ENCODE measurements at regions not wholly inside any gene's neighbourhood (a gene's known extent, or its start where the extent isn't known, plus 50 kb on each side); places are given as distances from the start of the nearest gene placed in this dataset.

DNA sequence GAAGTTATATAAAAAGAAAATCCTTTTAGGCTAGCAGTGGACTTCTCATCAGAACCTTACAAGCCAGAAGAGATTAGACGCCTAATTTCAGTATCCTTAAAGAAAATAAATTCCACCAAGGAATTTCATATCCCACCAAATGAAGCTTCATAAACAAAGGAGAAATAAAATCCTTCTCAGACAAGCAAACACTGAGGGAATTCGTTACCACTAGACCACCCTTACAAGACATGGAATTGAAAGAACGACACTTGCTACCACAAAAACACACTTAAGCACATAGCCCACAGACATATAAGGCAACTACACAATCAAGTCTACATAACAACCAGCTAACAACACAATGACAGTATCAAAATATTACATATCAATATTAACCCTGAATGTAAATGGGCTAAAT is 299.2 kb downstream of the TOX3 start:
- Histone ChIP-seq H3K4me3 (no peak overlapping the region), H3K27ac (no peak overlapping the region), H3K36me3 (no peaks in the 10 kb centered on the region), H3K9me3 (peaks cover 0 to 25% of the 10 kb centered on the region in 2 donors), H3K27me3 (no peaks in the 10 kb centered on the region), H3K4me1 (no peaks in the 10 kb centered on the region)
- DNase-seq (ENCODE audit: low spot score), result no peak
- TF ChIP-seq, protein P1, sequence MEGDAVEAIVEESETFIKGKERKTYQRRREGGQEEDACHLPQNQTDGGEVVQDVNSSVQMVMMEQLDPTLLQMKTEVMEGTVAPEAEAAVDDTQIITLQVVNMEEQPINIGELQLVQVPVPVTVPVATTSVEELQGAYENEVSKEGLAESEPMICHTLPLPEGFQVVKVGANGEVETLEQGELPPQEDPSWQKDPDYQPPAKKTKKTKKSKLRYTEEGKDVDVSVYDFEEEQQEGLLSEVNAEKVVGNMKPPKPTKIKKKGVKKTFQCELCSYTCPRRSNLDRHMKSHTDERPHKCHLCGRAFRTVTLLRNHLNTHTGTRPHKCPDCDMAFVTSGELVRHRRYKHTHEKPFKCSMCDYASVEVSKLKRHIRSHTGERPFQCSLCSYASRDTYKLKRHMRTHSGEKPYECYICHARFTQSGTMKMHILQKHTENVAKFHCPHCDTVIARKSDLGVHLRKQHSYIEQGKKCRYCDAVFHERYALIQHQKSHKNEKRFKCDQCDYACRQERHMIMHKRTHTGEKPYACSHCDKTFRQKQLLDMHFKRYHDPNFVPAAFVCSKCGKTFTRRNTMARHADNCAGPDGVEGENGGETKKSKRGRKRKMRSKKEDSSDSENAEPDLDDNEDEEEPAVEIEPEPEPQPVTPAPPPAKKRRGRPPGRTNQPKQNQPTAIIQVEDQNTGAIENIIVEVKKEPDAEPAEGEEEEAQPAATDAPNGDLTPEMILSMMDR (IDR thresholded peaks at IDR 0.05), result no peak

GRCh38 chr16:52238710-52239109 is 308.2 kb downstream of the TOX3 start:
- Histone ChIP-seq H3K27me3 (no peaks in the 10 kb centered on the region), H3K27ac (no peak overlapping the region), H3K36me3 (no peaks in the 10 kb centered on the region), H3K4me1 (no peaks in the 10 kb centered on the region), H3K9me3 (no peaks in the 10 kb centered on the region), H3K4me3 (no peak overlapping the region)
- TF ChIP-seq, protein P1 (IDR thresholded peaks at IDR 0.05), result no peak
- DNase-seq (ENCODE audit: low spot score), result no peak

GRCh38 chr16:52237823-52238222 is 309.1 kb downstream of the TOX3 start:
- no peaks in the 10 kb centered on the region for H3K9me3 ChIP-seq
- TF ChIP-seq, protein P1 (IDR thresholded peaks at IDR 0.05), result no peak
- H3K27me3 ChIP-seq, result no peaks in the 10 kb centered on the region
- no peak overlapping the region for H3K4me3 ChIP-seq
- no peak for DNase-seq (ENCODE audit: low spot score)
- H3K27ac ChIP-seq, result no peak overlapping the region
- no peaks in the 10 kb centered on the region for H3K4me1 ChIP-seq
- H3K36me3 ChIP-seq, result no peaks in the 10 kb centered on the region

GRCh38 chr16:52235186-52235585 is 311.8 kb downstream of the TOX3 start:
- no peak for DNase-seq (ENCODE audit: low spot score)
- TF ChIP-seq, protein P1 (IDR thresholded peaks at IDR 0.05), result no peak
- H3K36me3 ChIP-seq, result no peaks in the 10 kb centered on the region
- H3K27ac ChIP-seq, result no peak overlapping the region
- no peak overlapping the region for H3K4me3 ChIP-seq
- no peaks in the 10 kb centered on the region for H3K9me3 ChIP-seq
- no peaks in the 10 kb centered on the region for H3K4me1 ChIP-seq
- H3K27me3 ChIP-seq, result no peaks in the 10 kb centered on the region

DNA sequence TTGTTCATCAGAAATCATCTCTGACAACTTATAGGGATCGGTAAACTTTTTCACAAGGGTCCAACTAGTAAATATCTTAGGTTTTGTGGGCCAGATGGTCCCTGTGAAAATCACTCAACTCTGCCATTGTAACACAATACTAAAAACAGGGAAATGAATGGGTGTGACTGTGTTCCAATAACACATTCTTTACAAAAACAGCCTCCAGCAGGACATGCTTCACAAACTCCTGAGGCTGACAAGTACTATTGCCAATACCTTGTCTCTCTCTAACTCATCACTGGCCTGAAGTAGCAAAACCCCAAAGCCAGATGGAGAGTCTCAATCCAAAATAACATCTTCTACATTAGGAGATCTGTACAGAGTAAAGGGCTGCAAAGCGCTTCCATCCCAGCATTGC is 312.3 kb downstream of the TOX3 start:
- no peak for DNase-seq (ENCODE audit: low spot score)
- Histone ChIP-seq H3K36me3 (no peaks in the 10 kb centered on the region), H3K27ac (no peak overlapping the region), H3K4me3 (no peak overlapping the region), H3K27me3 (no peaks in the 10 kb centered on the region), H3K9me3 (no peaks in the 10 kb centered on the region), H3K4me1 (no peaks in the 10 kb centered on the region)
- TF ChIP-seq, protein P1 (IDR thresholded peaks at IDR 0.05), result no peak

- Histone ChIP-seq H3K9me3 (no peaks in the 10 kb centered on the region), H3K36me3 (no peaks in the 10 kb centered on the region), H3K4me3 (no peak overlapping the region), H3K27ac (no peak overlapping the region), H3K27me3 (no peaks in the 10 kb centered on the region), H3K4me1 (no peaks in the 10 kb centered on the region)
- no peak for DNase-seq (ENCODE audit: low spot score)
- TF ChIP-seq, protein P1 (IDR thresholded peaks at IDR 0.05), result no peak
Measured at GRCh38 chr16:52229471-52229870, 317.5 kb downstream of the TOX3 start.
